ENCODE measurements at regions not wholly inside any gene's neighbourhood (a gene's known extent, or its start where the extent isn't known, plus 50 kb on each side); places are given as distances from the start of the nearest gene placed in this dataset.

- TF ChIP-seq POLR2AphosphoS5 (IDR thresholded peaks at IDR 0.05; ENCODE audit: low read depth) (no peak), CTCF (conservative IDR thresholded peaks at IDR 0.05; ENCODE audit: low read depth in 2 of 2) (no peak), CREB1 (CRISPR knock-in tag; IDR thresholded peaks at IDR 0.05; ENCODE audit: low read depth) (no peak), JUNB (IDR thresholded peaks at IDR 0.05; ENCODE audit: unreplicated experiment) (no peak), EZH2 (IDR thresholded peaks at IDR 0.05; ENCODE audit: low read depth, unreplicated experiment) (no peak), EZH2phosphoT487 (IDR thresholded peaks at IDR 0.05; ENCODE audit: unreplicated experiment) (no peak), ZNF114 (CRISPR knock-in tag; IDR thresholded peaks at IDR 0.05) (no peak), ZNF331 (CRISPR knock-in tag; IDR thresholded peaks at IDR 0.05; ENCODE audit: low read depth) (no peak), STAT1 (IDR thresholded peaks at IDR 0.05; ENCODE audit: unreplicated experiment) (no peak), NANOG (IDR thresholded peaks at IDR 0.05; ENCODE audit: borderline replicate concordance) (no peak)
- TF ChIP-seq, protein P1, sequence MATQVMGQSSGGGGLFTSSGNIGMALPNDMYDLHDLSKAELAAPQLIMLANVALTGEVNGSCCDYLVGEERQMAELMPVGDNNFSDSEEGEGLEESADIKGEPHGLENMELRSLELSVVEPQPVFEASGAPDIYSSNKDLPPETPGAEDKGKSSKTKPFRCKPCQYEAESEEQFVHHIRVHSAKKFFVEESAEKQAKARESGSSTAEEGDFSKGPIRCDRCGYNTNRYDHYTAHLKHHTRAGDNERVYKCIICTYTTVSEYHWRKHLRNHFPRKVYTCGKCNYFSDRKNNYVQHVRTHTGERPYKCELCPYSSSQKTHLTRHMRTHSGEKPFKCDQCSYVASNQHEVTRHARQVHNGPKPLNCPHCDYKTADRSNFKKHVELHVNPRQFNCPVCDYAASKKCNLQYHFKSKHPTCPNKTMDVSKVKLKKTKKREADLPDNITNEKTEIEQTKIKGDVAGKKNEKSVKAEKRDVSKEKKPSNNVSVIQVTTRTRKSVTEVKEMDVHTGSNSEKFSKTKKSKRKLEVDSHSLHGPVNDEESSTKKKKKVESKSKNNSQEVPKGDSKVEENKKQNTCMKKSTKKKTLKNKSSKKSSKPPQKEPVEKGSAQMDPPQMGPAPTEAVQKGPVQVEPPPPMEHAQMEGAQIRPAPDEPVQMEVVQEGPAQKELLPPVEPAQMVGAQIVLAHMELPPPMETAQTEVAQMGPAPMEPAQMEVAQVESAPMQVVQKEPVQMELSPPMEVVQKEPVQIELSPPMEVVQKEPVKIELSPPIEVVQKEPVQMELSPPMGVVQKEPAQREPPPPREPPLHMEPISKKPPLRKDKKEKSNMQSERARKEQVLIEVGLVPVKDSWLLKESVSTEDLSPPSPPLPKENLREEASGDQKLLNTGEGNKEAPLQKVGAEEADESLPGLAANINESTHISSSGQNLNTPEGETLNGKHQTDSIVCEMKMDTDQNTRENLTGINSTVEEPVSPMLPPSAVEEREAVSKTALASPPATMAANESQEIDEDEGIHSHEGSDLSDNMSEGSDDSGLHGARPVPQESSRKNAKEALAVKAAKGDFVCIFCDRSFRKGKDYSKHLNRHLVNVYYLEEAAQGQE (IDR thresholded peaks at IDR 0.05; ENCODE audit: unreplicated experiment): no peak
These were observed 154.6 kb downstream of the INO80D start for GRCh38 chr2:205931388-205931787.

Data from GM23338 (cell line).